ENCODE measurements at regions not wholly inside any gene's neighbourhood (a gene's known extent, or its start where the extent isn't known, plus 50 kb on each side); places are given as distances from the start of the nearest gene placed in this dataset.
"Not testable (repeated sequence)": the region's sequence is repeated elsewhere in the genome, so short reads cannot be mapped to it uniquely, and the experiment has no call there.

DNA sequence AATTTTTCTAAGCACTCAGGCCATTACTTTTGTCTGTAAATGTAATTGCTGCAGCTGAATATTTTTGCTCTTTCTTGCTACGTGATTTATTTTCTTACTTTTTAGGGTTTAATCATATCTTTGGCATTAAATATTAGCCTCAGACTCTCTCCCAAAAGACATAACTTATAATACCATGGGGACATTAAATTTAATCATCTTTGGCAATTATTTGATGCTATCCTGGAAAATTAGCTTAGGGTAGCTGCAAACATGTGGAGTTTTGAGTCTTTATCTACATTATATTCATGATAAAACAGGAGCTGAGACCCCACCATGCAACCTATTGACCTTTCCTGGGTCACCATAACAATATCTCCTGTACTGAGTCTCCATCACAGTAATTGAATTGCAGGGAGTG, 59.1 kb upstream of the EDAR start:
- in situ Hi-C loops (cut with MboI; ENCODE audit: low sequenced_read_pairs) (no loop called here), intact Hi-C loops (cut with micrococcal nuclease) (no loop called here), dilution Hi-C loops (cut with HindIII; ENCODE audit: low sequenced_read_pairs, unreplicated experiment) (no loop called here)
- no CpG with 5 or more reads among the region's 1 CpG for WGBS, 2 experiments (ENCODE audit: extremely low coverage in 2 of 2, insufficient read length in 1 of 2)
- Histone ChIP-seq H2BK120ac (ENCODE audit: low read depth, low read length) (no peak overlapping the region), H3K56ac (ENCODE audit: extremely low read depth, insufficient read depth, low read length) (no peak overlapping the region), H2AFZ (replicated peaks; ENCODE audit: low read length, poor library complexity) (no peak overlapping the region), H2BK20ac (ENCODE audit: low read depth, low read length) (no peak overlapping the region), H2AK5ac (ENCODE audit: low read depth, low read length) (no peak overlapping the region), H3K9me1 (ENCODE audit: insufficient read depth, low read length) (no peaks in the 10 kb centered on the region), H2BK15ac (ENCODE audit: low read depth, low read length) (no peak overlapping the region), H3K4me3 (ENCODE audit: insufficient read depth, low read depth, low read length) (no peak overlapping the region), H3K23ac (ENCODE audit: low read depth, low read length) (no peak overlapping the region), H3K36me3 (ENCODE audit: control insufficient read depth, insufficient read depth, low read length) (no peaks in the 10 kb centered on the region), H3K14ac (replicated peaks; ENCODE audit: low read depth, low read length) (no peak overlapping the region), H3K4me2 (ENCODE audit: low read depth, low read length) (no peak overlapping the region), H3K9ac (ENCODE audit: low read depth, low read length) (no peak overlapping the region), H3K9me3 (ENCODE audit: control insufficient read depth, insufficient read depth, low read length) (no peaks in the 10 kb centered on the region), H3K27ac (ENCODE audit: insufficient read depth, low read length) (no peak overlapping the region), H3K4me1 (ENCODE audit: control insufficient read depth, insufficient read depth, low read length) (no peaks in the 10 kb centered on the region), H3K18ac (ENCODE audit: low read depth, low read length) (no peak overlapping the region), H2AK9ac (replicated peaks; ENCODE audit: low read depth, low read length, poor library complexity) (no peak overlapping the region), H2BK5ac (ENCODE audit: low read depth, low read length, poor library complexity, severe bottlenecking) (no peak overlapping the region), H4K5ac (ENCODE audit: low read depth, low read length) (no peak overlapping the region), H3K79me1 (ENCODE audit: low read depth in 1 of 2, low read length in 2 of 2) (no peaks in the 10 kb centered on the region), H4K91ac (ENCODE audit: insufficient read depth, low read depth, low read length) (no peak overlapping the region), H4K20me1 (ENCODE audit: insufficient read depth, low read length) (no peaks in the 10 kb centered on the region), H4K8ac (ENCODE audit: low read depth in 2 of 2, low read length in 2 of 2) (no peak overlapping the region), H3K27me3 (ENCODE audit: control insufficient read depth, insufficient read depth, low read length) (peaks cover 51% of the 10 kb centered on the region), H3K4ac (ENCODE audit: low read depth, low read length) (no peak overlapping the region)
- BruUV-seq (replicated peaks), result no TSS peak
- POLR2A ChIA-PET (ENCODE audit: unreplicated experiment), result no interaction called here
- TF ChIP-seq SMC3 (IDR thresholded peaks at IDR 0.05; ENCODE audit: low read depth, low read length) (no peak), BHLHE40 (IDR thresholded peaks at IDR 0.05; ENCODE audit: low read depth, low read length) (no peak), POLR2A (IDR thresholded peaks at IDR 0.05; ENCODE audit: low read depth, low read length) (no peak), FOS (IDR thresholded peaks at IDR 0.05; ENCODE audit: low read depth, low read length) (no peak), RAD21 (IDR thresholded peaks at IDR 0.05; ENCODE audit: low read length) (no peak), CHD1 (IDR thresholded peaks at IDR 0.05; ENCODE audit: low read depth, low read length) (no peak), CEBPB (IDR thresholded peaks at IDR 0.05; ENCODE audit: low read depth, low read length) (no peak)
- TF ChIP-seq, protein P1, sequence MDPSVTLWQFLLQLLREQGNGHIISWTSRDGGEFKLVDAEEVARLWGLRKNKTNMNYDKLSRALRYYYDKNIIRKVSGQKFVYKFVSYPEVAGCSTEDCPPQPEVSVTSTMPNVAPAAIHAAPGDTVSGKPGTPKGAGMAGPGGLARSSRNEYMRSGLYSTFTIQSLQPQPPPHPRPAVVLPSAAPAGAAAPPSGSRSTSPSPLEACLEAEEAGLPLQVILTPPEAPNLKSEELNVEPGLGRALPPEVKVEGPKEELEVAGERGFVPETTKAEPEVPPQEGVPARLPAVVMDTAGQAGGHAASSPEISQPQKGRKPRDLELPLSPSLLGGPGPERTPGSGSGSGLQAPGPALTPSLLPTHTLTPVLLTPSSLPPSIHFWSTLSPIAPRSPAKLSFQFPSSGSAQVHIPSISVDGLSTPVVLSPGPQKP (IDR thresholded peaks at IDR 0.05; ENCODE audit: borderline replicate concordance, low read depth, low read length), result no peak
- ATAC-seq (ENCODE audit: low read depth) (no peak), DNase-seq (no peak)
- CTCF ChIA-PET, result no interaction called here

DNA sequence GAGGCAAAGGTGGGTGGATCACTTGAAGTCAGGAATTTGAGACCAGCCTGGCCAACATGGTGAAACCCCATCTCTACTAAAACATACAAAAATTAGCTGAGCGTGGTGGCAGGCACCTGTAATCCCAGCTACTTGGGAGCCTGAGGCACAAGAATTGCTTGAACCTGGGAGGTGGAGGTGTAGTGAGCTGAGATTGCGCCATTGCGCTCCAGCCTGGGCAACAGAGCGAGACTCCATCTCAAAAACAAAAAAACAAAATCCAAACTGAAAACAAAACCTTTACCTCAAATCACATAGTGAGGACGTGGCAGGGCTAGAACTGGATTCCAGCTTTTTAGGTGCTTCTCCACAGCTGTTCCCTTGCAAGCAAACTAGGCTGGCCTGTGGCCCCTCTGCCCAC, 58.5 kb upstream of the EDAR start:
- H3K23ac ChIP-seq (ENCODE audit: low read depth, low read length); H2AFZ ChIP-seq (replicated peaks; ENCODE audit: low read length, poor library complexity); H4K8ac ChIP-seq (ENCODE audit: low read depth in 2 of 2, low read length in 2 of 2); H3K9ac ChIP-seq (ENCODE audit: low read depth, low read length); H4K5ac ChIP-seq (ENCODE audit: low read depth, low read length); H4K20me1 ChIP-seq (ENCODE audit: insufficient read depth, low read length); H2AK5ac ChIP-seq (ENCODE audit: low read depth, low read length); H3K4ac ChIP-seq (ENCODE audit: low read depth, low read length); CTCF ChIA-PET; H3K4me1 ChIP-seq (ENCODE audit: control insufficient read depth, insufficient read depth, low read length); H4K91ac ChIP-seq (ENCODE audit: insufficient read depth, low read depth, low read length); H3K79me1 ChIP-seq (ENCODE audit: low read depth in 1 of 2, low read length in 2 of 2); H3K9me3 ChIP-seq (ENCODE audit: control insufficient read depth, insufficient read depth, low read length); H3K18ac ChIP-seq (ENCODE audit: low read depth, low read length); BruUV-seq (replicated peaks); DNase-seq; H3K14ac ChIP-seq (replicated peaks; ENCODE audit: low read depth, low read length); H3K9me1 ChIP-seq (ENCODE audit: insufficient read depth, low read length); H2BK120ac ChIP-seq (ENCODE audit: low read depth, low read length); intact Hi-C loops (cut with micrococcal nuclease); H2BK20ac ChIP-seq (ENCODE audit: low read depth, low read length); in situ Hi-C loops (cut with MboI; ENCODE audit: low sequenced_read_pairs); ATAC-seq (ENCODE audit: low read depth); H2BK15ac ChIP-seq (ENCODE audit: low read depth, low read length); H3K36me3 ChIP-seq (ENCODE audit: control insufficient read depth, insufficient read depth, low read length); H3K56ac ChIP-seq (ENCODE audit: extremely low read depth, insufficient read depth, low read length); H3K4me3 ChIP-seq (ENCODE audit: insufficient read depth, low read depth, low read length); H2AK9ac ChIP-seq (replicated peaks; ENCODE audit: low read depth, low read length, poor library complexity); H3K27ac ChIP-seq (ENCODE audit: insufficient read depth, low read length); H2BK5ac ChIP-seq (ENCODE audit: low read depth, low read length, poor library complexity, severe bottlenecking); H3K4me2 ChIP-seq (ENCODE audit: low read depth, low read length); POLR2A ChIA-PET (ENCODE audit: unreplicated experiment); dilution Hi-C loops (cut with HindIII; ENCODE audit: low sequenced_read_pairs, unreplicated experiment): not testable (repeated sequence)
- no CpG with 5 or more reads among the region's 5 CpGs for WGBS, 2 experiments (ENCODE audit: extremely low coverage in 2 of 2, insufficient read length in 1 of 2)
- H3K27me3 ChIP-seq (ENCODE audit: control insufficient read depth, insufficient read depth, low read length), result peaks cover 48% of the 10 kb centered on the region

Data from IMR-90 (cell line).